ENCODE measurements at regions not wholly inside any gene's neighbourhood (a gene's known extent, or its start where the extent isn't known, plus 50 kb on each side); places are given as distances from the start of the nearest gene placed in this dataset.

DNA sequence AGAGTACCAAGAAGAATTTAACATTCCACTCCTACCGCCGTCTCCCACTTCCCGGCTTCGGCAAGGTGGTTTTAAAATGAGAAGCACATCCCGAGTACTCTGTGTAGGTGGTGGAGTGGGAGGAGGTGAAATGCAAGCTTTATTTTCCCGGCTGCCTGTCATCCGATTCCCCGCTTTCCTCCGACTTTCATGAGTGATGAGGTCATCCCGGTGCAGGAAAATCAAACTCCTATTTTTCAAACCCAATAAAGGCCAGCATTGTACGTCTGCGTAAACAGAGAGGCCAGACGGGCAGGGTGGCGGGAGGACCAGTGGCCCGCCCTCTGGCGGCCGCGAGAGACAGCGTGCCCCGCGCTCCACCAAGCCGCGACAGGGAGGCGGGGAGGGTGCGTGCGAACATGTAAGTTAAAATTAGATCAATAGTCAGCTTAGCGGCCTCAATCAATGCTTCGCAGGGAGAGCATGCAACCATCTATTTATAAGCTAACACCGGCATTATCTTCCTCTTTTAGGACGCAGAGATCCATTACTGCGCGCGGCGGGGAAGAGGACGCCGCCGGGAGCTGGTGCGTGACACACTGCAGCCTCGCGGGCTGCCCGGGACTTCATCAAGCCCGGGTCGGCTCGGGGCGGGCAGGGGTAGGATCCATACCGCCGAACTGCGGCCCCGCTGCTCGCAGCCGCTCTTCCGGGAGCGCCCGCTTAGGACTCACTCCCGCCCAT, 163.3 kb downstream of the CD47 start:
- TF ChIP-seq, protein P1, sequence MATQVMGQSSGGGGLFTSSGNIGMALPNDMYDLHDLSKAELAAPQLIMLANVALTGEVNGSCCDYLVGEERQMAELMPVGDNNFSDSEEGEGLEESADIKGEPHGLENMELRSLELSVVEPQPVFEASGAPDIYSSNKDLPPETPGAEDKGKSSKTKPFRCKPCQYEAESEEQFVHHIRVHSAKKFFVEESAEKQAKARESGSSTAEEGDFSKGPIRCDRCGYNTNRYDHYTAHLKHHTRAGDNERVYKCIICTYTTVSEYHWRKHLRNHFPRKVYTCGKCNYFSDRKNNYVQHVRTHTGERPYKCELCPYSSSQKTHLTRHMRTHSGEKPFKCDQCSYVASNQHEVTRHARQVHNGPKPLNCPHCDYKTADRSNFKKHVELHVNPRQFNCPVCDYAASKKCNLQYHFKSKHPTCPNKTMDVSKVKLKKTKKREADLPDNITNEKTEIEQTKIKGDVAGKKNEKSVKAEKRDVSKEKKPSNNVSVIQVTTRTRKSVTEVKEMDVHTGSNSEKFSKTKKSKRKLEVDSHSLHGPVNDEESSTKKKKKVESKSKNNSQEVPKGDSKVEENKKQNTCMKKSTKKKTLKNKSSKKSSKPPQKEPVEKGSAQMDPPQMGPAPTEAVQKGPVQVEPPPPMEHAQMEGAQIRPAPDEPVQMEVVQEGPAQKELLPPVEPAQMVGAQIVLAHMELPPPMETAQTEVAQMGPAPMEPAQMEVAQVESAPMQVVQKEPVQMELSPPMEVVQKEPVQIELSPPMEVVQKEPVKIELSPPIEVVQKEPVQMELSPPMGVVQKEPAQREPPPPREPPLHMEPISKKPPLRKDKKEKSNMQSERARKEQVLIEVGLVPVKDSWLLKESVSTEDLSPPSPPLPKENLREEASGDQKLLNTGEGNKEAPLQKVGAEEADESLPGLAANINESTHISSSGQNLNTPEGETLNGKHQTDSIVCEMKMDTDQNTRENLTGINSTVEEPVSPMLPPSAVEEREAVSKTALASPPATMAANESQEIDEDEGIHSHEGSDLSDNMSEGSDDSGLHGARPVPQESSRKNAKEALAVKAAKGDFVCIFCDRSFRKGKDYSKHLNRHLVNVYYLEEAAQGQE (IDR thresholded peaks at IDR 0.05; ENCODE audit: insufficient read depth in 1 of 2, low read depth in 2 of 2, low read length in 2 of 2): no peak
- TF ChIP-seq POLR2AphosphoS5 (IDR thresholded peaks at IDR 0.05; ENCODE audit: low read depth, low read length): no peak
- no peak for TF ChIP-seq SIN3A (IDR thresholded peaks at IDR 0.05; ENCODE audit: borderline replicate concordance, insufficient read depth, low read length)

All from PFSK-1 (cell line).